ENCODE measurements at regions not wholly inside any gene's neighbourhood (a gene's known extent, or its start where the extent isn't known, plus 50 kb on each side); places are given as distances from the start of the nearest gene placed in this dataset.

GRCh38 chr6:45830441-45831139 is 185.1 kb downstream of the CLIC5 start:
- TF ChIP-seq POLR2AphosphoS5 (IDR thresholded peaks at IDR 0.05; ENCODE audit: low read depth, low read length), result no peak
- TF ChIP-seq SIN3A (IDR thresholded peaks at IDR 0.05; ENCODE audit: borderline replicate concordance, insufficient read depth, low read length), result no peak
- TF ChIP-seq REST (IDR thresholded peaks at IDR 0.05; ENCODE audit: insufficient read depth in 1 of 2, low read depth in 2 of 2, low read length in 2 of 2), result no peak
- no peak for TF ChIP-seq FOXP2 (optimal IDR thresholded peaks at IDR 0.05; ENCODE audit: borderline replicate concordance, extremely low read depth, extremely low read length, insufficient read depth)
- TF ChIP-seq TAF1 (IDR thresholded peaks at IDR 0.05; ENCODE audit: borderline replicate concordance, insufficient read depth, low read length), result no peak

- TF ChIP-seq REST (IDR thresholded peaks at IDR 0.05; ENCODE audit: insufficient read depth in 1 of 2, low read depth in 2 of 2, low read length in 2 of 2) (no peak), SIN3A (IDR thresholded peaks at IDR 0.05; ENCODE audit: borderline replicate concordance, insufficient read depth, low read length) (no peak), TAF1 (IDR thresholded peaks at IDR 0.05; ENCODE audit: borderline replicate concordance, insufficient read depth, low read length) (no peak), FOXP2 (optimal IDR thresholded peaks at IDR 0.05; ENCODE audit: borderline replicate concordance, extremely low read depth, extremely low read length, insufficient read depth) (no peak), POLR2AphosphoS5 (IDR thresholded peaks at IDR 0.05; ENCODE audit: low read depth, low read length) (no peak)
Observed at GRCh38 chr6:45829873-45830272, 185.8 kb downstream of the CLIC5 start.

- TF ChIP-seq REST (IDR thresholded peaks at IDR 0.05; ENCODE audit: insufficient read depth in 1 of 2, low read depth in 2 of 2, low read length in 2 of 2), result no peak
- no peak for TF ChIP-seq TAF1 (IDR thresholded peaks at IDR 0.05; ENCODE audit: borderline replicate concordance, insufficient read depth, low read length)
- TF ChIP-seq POLR2AphosphoS5 (IDR thresholded peaks at IDR 0.05; ENCODE audit: low read depth, low read length), result no peak
- no peak for TF ChIP-seq FOXP2 (optimal IDR thresholded peaks at IDR 0.05; ENCODE audit: borderline replicate concordance, extremely low read depth, extremely low read length, insufficient read depth)
- no peak for TF ChIP-seq SIN3A (IDR thresholded peaks at IDR 0.05; ENCODE audit: borderline replicate concordance, insufficient read depth, low read length)
Observed at GRCh38 chr6:45827952-45828530, 187.6 kb downstream of the CLIC5 start.

- TF ChIP-seq SIN3A (IDR thresholded peaks at IDR 0.05; ENCODE audit: borderline replicate concordance, insufficient read depth, low read length), result no peak
- no peak for TF ChIP-seq TAF1 (IDR thresholded peaks at IDR 0.05; ENCODE audit: borderline replicate concordance, insufficient read depth, low read length)
- no peak for TF ChIP-seq REST (IDR thresholded peaks at IDR 0.05; ENCODE audit: insufficient read depth in 1 of 2, low read depth in 2 of 2, low read length in 2 of 2)
- TF ChIP-seq POLR2AphosphoS5 (IDR thresholded peaks at IDR 0.05; ENCODE audit: low read depth, low read length), result no peak
- TF ChIP-seq FOXP2 (optimal IDR thresholded peaks at IDR 0.05; ENCODE audit: borderline replicate concordance, extremely low read depth, extremely low read length, insufficient read depth), result no peak
Observed at GRCh38 chr6:45822873-45823272, 192.8 kb downstream of the CLIC5 start.
